Small intestine (tissue), 7 donors: ENCODE measurements at regions not wholly inside any gene's neighbourhood (a gene's known extent, or its start where the extent isn't known, plus 50 kb on each side); places are given as distances from the start of the nearest gene placed in this dataset.

Source experiments
- DNase-seq, 2 donors: peaks; one replicate each; pipeline versions ENCODE4 v3.0.0 to v3.0.0-alpha.2; 2013
- FAIRE-seq: peaks from 2 replicates; lab custom pipeline; 2012; peaks lifted over from hg19 to GRCh38; lab: Jason Lieb, UNC
- H3K27ac ChIP-seq, 3 donors: one replicate each; pipeline ENCODE4 v1.5.1; 2013; ENCODE audit warnings: low read length in 2 of 3, mild to moderate bottlenecking in 2 of 3, control low read depth in 1 of 3, inconsistent platforms in 1 of 3, low read depth in 1 of 3, moderate library complexity in 1 of 3
- H3K27me3 ChIP-seq, 3 donors: one replicate each; pipeline ENCODE4 v1.6.1; 2013; ENCODE audit warnings: low read length in 3 of 3, inconsistent platforms in 1 of 3; ENCODE audit not compliant: control insufficient read depth in 3 of 3, insufficient read depth in 3 of 3
- H3K36me3 ChIP-seq, 3 donors: one replicate each; pipeline ENCODE4 v1.6.1; 2013; ENCODE audit warnings: low read length in 3 of 3, inconsistent platforms in 1 of 3, low read depth in 1 of 3, mild to moderate bottlenecking in 1 of 3, moderate library complexity in 1 of 3; ENCODE audit not compliant: control insufficient read depth in 3 of 3, insufficient read depth in 2 of 3
- H3K4me1 ChIP-seq, 3 donors: one replicate each; pipeline ENCODE4 v1.6.1; 2013; ENCODE audit warnings: low read length in 2 of 3, inconsistent platforms in 1 of 3, low read depth in 1 of 3, mild to moderate bottlenecking in 1 of 3, moderate library complexity in 1 of 3; ENCODE audit not compliant: control insufficient read depth in 3 of 3, insufficient read depth in 2 of 3
- H3K4me3 ChIP-seq, 3 donors: one replicate each; pipeline ENCODE4 v1.5.1; 2013; ENCODE audit warnings: low read length in 3 of 3, control low read depth in 1 of 3, inconsistent platforms in 1 of 3, low read depth in 1 of 3, mild to moderate bottlenecking in 1 of 3, moderate library complexity in 1 of 3
- H3K9me3 ChIP-seq, 2 donors: one replicate each; pipeline ENCODE4 v1.6.1; 2013; ENCODE audit warnings: low read depth in 1 of 2, low read length in 1 of 2; ENCODE audit not compliant: control insufficient read depth in 2 of 2, insufficient read depth in 1 of 2
- WGBS, 3 donors: extraction: QIAGEN DNeasy Blood & Tissue Kit; methylation state at CpG; one replicate each; pipeline ENCODE4 v1.1.7; 2013; 5-methylcytosine and 5-hydroxymethylcytosine counted together
- donor health status: healthy with polysubstance abuse.
- donor health status: control.
- donor health status: control.
- donor health status: Bipolar disorder and iron deficiency.
- donor health status: healthy.

GRCh38 chr3:68483601-68484000 is 448.7 kb downstream of the TAFA4 start:
- Histone ChIP-seq H3K9me3 (no peaks in the 10 kb centered on the region), H3K27me3 (no peaks in the 10 kb centered on the region), H3K36me3 (no peaks in the 10 kb centered on the region), H3K4me3 (no peak overlapping the region), H3K4me1 (no peaks in the 10 kb centered on the region), H3K27ac (no peak overlapping the region)
- FAIRE-seq (no peak), DNase-seq (no peak)
- 59% methylated on average over 3 of the region's 3 CpGs for WGBS, 3 donors

- H3K27ac ChIP-seq: no peak overlapping the region
- no peak for FAIRE-seq
- WGBS, 3 donors: 42 to 52% (median 44%) methylated on average over 2 of the region's 2 CpGs
- no peaks in the 10 kb centered on the region for H3K4me1 ChIP-seq
- no peak overlapping the region for H3K4me3 ChIP-seq
- H3K9me3 ChIP-seq: no peaks in the 10 kb centered on the region
- no peak for DNase-seq
- H3K36me3 ChIP-seq: no peaks in the 10 kb centered on the region
- no peaks in the 10 kb centered on the region for H3K27me3 ChIP-seq
Measured at GRCh38 chr3:68483041-68483440, 449.3 kb downstream of the TAFA4 start.

- no peaks in the 10 kb centered on the region for H3K27me3 ChIP-seq
- DNase-seq (no peak), FAIRE-seq (no peak)
- H3K4me3 ChIP-seq: no peak overlapping the region
- no peak overlapping the region for H3K27ac ChIP-seq
- 48 to 56% (median 55%) methylated on average over 2 of the region's 2 CpGs for WGBS, 3 donors
- no peaks in the 10 kb centered on the region for H3K36me3 ChIP-seq
- H3K4me1 ChIP-seq: no peaks in the 10 kb centered on the region
- H3K9me3 ChIP-seq: no peaks in the 10 kb centered on the region
Measured at GRCh38 chr3:68482565-68482964, 449.8 kb downstream of the TAFA4 start.

- 73 to 88% (median 75%) methylated on average over 3 of the region's 3 CpGs for WGBS, 3 donors
- DNase-seq: no peak
- no peak for FAIRE-seq
Measured at GRCh38 chr3:68479779-68480178, 452.6 kb downstream of the TAFA4 start.

GRCh38 chr3:68468695-68469375 is 463.5 kb downstream of the TAFA4 start:
- FAIRE-seq: no peak
- Histone ChIP-seq H3K4me3 (no peak overlapping the region), H3K4me1 (no peaks in the 10 kb centered on the region), H3K36me3 (no peaks in the 10 kb centered on the region), H3K27ac (no peak overlapping the region), H3K9me3 (peaks cover 0 to 3% of the 10 kb centered on the region in 2 donors), H3K27me3 (no peaks in the 10 kb centered on the region)
- no peak for DNase-seq
- 60 to 75% (median 73%) methylated on average over 3 of the region's 3 CpGs for WGBS, 3 donors

More at GRCh38 chr3:68479779-68480178, 452.6 kb downstream of the TAFA4 start:
- H3K9me3 ChIP-seq: no peaks in the 10 kb centered on the region
- H3K27ac ChIP-seq: no peak overlapping the region
- H3K36me3 ChIP-seq: no peaks in the 10 kb centered on the region
- H3K4me1 ChIP-seq: no peaks in the 10 kb centered on the region
- H3K27me3 ChIP-seq: no peaks in the 10 kb centered on the region
- H3K4me3 ChIP-seq: no peak overlapping the region

GRCh38 chr3:68467465-68467864 is 464.9 kb downstream of the TAFA4 start:
- WGBS, 3 donors: 40 to 57% (median 40%) methylated on average over 2 of the region's 2 CpGs
- Histone ChIP-seq H3K36me3 (no peaks in the 10 kb centered on the region), H3K4me3 (no peak overlapping the region), H3K27me3 (no peaks in the 10 kb centered on the region), H3K4me1 (no peaks in the 10 kb centered on the region), H3K9me3 (peaks cover 0 to 3% of the 10 kb centered on the region in 2 donors), H3K27ac (no peak overlapping the region)
- DNase-seq: no peak
- FAIRE-seq: no peak

- Histone ChIP-seq H3K9me3 (no peaks in the 10 kb centered on the region), H3K4me1 (no peaks in the 10 kb centered on the region), H3K4me3 (no peak overlapping the region), H3K27ac (no peak overlapping the region), H3K27me3 (peaks cover 0 to 1% (median 0%) of the 10 kb centered on the region in 3 donors), H3K36me3 (no peaks in the 10 kb centered on the region)
- no peak for DNase-seq
- no peak for FAIRE-seq
- WGBS, 3 donors: 61 to 68% (median 62%) methylated on average over 2 of the region's 2 CpGs
Measured at GRCh38 chr3:68458581-68458980, 473.8 kb downstream of the TAFA4 start.

GRCh38 chr3:68448510-68449383 is 483.6 kb downstream of the TAFA4 start:
- Histone ChIP-seq H3K27ac (no peak overlapping the region), H3K27me3 (peaks cover 0 to under 1% (median 0%) of the 10 kb centered on the region in 3 donors), H3K9me3 (no peaks in the 10 kb centered on the region), H3K36me3 (no peaks in the 10 kb centered on the region), H3K4me3 (no peak overlapping the region), H3K4me1 (no peaks in the 10 kb centered on the region)
- no peak for DNase-seq
- no peak for FAIRE-seq
- 69 to 80% (median 75%) methylated on average over 5 of the region's 5 CpGs for WGBS, 3 donors
